GM12872 (cell line): ENCODE measurements at regions not wholly inside any gene's neighbourhood (a gene's known extent, or its start where the extent isn't known, plus 50 kb on each side); places are given as distances from the start of the nearest gene placed in this dataset.

Experiments
- CTCF ChIP-seq: IDR thresholded peaks from 3 replicates; pipeline ENCODE4 v1.5.1; 2011; ENCODE audit warnings: low read depth, mild to moderate bottlenecking, low read length, moderate library complexity; ENCODE audit not compliant: insufficient read depth

- TF ChIP-seq CTCF = no peak
Observed at GRCh38 chr2:200254773-200255172, 51.7 kb upstream of the SPATS2L start.

- no peak for TF ChIP-seq CTCF
Observed at GRCh38 chr2:200255549-200255948, 50.9 kb upstream of the SPATS2L start.
